ENCODE measurements at regions not wholly inside any gene's neighbourhood (a gene's known extent, or its start where the extent isn't known, plus 50 kb on each side); places are given as distances from the start of the nearest gene placed in this dataset.

DNA sequence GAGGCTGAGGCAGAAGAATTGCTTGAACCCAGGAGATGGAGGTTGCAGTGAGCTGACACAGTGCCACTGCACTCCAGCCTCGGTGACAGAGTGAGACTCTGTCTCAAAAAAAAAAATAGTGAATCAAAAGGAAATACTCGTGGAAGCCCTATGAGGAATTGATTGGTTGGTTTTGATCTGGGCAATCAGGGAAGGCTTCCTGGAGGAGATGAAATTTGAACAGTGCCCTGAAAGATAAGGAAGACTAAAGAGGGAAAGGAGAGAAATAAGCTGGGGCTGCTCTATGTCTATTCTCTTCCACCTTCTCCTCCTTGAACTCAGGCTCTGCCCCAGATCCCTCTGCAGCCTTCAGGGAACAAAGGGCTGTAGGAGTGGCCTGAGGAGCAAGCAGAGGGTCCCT, 54.1 kb downstream of the IRF2BPL start:
- no peak for DNase-seq

DNA sequence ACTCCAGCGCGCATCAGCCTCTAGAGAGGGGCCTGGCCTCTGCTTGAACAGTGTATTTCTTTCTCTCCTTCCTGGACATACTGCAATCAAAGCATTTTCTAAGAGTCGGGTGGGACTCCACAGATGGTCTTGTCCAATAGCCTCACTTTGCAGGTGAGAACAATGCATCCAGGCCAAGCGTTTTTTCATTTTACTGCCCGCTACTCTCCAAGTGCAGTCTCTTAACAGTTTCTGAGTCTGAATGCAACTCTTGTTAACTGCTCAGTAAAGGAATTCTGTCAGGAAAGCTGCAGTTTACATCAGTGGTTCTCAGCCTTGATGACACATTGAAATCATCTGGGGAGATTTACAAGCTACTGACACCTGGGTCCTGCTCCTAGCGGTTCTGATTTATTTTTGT, 57.0 kb downstream of the IRF2BPL start:
- DNase-seq: no peak

DNA sequence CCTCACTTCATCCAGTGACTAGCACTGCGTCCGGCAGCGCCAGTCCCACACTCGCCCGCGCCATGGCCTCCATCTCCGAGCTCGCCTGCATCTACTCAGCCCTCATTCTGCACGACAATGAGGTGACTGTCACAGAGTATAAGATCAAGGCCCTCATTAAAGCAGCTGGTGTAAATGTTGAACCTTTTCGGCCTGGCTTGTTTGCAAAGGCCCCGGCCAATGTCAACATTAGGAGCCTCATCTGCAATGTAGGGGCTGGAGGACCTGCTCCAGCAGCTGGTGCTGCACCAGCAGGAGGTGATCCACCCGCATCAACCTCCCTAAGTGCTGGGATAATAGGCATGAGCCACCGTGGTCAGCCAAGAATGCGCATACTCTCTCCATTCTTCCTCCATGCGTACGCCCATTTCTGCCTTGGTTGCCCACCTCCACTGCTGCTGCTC, 59.9 kb downstream of the IRF2BPL start:
- DNase-seq: no peak

DNA sequence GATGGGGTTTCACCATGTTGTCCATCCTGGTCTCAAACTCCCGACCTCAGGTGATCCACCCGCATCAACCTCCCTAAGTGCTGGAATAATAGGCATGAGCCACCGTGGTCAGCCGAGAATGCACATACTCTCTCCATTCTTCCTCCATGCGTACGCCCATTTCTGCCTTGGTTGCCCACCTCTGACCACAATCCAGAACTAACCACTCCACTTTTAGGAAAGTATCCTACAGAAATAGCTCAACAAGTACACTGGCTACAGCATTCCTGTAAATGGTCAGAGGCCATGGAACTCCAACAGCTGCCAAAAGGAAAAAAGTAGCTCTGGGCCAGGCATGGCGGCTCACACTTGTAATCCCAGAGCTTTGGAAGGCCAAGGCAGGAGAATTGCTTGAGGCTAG, 60.7 kb downstream of the IRF2BPL start:
- no peak for DNase-seq

DNA sequence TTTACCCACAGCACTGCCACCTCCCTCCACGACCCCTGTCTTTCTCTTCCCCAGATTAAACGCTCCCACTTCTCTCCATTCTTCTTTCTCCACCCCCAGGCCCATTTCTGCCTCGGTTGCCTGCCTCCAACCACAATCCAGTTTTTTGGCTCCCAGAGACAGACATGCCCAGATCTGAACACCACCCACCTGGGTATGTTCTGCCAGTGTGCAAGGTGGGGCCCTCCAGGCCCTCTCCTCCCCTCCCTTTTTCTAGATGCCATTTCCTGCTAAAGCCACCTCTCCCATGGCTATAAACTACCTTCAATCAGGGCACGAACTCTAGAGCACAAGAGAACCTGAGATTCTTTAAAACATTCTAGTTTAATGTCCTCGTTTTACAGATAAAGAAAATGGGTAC, 63.3 kb downstream of the IRF2BPL start:
- DNase-seq: no peak

DNA sequence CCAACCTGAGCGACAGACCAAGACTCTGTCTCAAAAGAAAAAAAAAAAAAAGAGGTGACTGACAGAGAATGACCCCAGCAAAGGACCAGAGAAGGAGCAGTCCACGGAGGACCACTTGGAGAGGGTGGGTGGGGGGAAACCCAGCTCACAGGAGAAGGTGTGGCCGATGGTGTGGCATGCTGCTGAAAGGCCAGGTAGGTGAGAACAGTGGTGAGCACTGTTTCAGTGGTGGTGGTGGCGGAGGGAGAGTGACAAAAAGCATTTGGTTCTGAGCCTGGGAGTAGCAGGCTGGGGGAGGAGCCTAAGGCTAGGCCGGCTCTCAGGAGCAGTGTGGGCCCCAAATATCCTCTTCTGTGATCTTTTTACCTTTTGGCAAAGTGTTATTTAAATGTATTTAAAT, 63.8 kb downstream of the IRF2BPL start:
- no peak for DNase-seq

DNA sequence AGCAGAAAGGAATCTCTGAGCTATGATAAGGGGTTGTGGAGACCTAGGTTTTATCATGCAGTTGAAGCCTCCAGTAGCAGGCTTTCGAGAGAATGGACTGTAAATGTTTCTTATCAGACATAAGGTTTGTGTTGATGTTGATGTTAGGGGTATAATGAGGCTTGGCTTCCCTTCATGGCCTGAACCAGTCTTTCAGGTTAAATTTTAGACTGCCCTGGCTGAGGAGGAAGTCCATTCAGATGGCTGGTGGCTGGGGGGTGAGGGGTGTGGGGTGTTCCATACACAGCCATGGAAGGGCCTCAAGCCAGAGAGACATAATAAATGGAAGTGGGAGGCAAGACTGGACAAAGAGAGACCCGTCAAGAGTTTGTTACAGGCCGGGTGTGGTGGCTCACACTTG, 65.1 kb downstream of the IRF2BPL start:
- DNase-seq: no peak

DNA sequence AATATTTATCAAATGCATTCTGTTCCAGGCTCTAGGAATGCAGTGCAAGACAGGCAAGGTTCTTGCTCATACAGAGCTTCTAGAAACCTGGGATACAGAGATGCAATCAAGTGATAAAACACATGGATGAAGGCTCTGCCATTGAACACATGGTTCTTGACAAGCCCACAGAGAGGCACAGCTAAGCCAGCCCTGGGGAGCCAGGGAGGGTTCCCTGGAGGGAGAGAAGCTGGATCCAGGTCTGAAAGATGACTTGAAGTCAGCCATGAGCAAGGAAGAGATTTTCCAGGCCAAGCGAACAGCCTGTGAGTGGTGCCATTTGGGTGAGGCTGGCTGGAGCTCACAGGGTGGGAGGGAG, 66.2 kb downstream of the IRF2BPL start:
- DNase-seq: no peak

DNA sequence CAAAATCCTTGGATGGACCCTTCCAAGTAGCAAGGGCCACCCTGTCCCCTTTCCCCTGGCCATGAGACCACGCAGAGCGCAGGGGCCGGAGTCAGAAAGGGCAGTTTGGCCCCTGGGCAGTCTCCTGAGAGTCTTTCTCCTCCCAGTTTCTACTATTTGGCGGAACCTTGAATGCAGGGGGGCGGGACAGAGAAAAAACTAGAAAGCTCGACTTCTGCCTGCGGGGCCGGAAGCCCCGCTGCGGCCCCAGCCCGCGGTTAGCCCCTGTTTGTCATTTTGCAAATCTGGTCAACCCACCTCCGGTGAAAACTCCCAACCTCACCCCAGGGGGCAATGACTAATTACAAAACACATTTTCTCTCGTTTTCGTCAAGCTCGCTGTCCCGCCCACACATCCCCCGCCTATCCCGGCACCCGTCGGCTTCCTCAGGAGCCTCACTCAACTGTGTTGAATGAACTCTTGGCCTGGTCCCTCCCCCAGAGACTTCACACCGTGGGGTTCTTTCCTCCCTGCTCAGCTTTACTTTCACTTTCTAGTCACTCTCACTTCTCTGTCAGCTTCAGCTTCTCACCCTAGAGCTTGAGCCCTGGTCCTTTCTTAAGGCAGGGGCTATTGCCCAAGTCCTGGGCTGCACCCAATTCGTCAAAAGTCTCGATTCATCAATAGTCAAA, 66.7 kb downstream of the IRF2BPL start:
- peak; percentile 98 for DNase-seq

DNA sequence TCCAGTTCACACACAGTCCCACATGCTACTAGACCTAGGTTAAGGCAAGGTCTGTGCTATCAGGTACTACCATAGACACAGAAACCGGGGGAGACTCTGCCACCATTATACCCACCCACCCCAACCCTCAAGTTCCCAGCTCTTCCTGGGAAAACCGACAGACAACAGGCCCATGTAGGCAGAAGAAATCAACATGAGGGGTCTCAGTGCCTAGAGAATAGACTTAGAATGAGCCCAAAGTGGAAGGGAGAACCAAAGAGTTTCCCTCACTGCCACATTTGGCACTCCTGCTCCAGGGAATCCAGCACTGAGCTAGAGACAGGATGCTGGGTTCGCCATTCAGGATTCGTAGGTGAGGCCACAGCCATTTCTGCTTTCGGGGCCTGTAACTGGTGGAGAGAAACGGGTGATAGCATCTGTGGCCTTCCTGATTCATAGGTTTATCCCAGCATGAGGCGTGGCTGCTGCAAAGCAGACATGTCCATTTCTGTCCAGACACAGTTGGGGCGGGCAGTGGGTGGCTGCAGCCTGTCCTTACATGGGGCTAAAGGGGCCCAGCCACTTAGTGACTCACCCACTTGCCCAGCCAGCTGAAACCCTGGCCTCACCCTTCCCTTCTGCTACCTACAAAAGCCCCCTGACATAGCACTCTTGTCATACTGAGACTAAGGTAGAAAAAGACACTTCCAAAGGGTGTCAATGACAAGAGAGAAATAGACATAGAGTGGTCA, 69.4 kb downstream of the IRF2BPL start:
- no peak for DNase-seq

DNA sequence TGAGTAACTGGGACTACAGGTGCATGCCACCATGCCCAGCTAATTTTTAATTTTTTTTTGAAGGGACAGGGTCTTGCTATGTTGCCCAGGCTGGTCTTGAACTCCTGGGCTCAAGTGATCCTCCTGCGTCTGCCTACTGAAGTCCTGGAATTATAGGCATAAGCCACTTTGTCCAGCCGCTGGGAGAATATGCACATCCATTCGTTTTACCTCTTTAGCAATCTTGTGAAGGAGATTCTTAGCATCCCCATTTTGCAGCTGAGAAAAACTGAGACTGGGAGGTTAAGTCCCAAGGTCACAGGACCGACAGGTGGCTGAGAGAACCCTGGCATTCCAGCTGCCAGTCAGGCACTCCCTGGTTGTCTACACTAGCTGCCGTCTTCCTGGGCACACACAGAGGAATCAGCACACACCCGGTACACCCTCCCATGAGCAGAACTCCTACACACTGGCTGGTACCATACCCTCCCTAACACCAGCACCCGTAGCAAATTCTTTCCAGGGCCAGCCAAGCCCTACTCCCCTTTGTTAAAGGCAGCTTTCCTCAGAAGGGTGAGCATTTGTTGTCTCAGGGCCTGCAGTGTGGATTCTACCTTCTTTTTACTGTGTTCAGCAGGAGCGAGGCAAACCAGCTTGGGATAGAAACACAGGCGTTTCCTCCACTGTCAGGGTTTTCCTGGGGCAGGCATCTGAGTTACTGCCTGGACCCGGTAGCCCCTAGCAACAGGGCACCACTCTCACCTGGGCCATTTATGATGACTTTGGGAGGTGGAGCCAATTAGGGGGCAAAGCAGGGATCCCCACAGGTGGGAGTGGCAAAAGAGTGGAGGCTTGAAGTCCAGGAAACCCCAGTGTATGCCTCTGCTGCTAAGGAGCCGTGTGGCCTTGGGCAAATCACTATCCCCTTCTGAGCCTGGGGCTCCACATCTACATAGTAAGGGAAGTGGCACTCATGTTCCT, 70.2 kb downstream of the IRF2BPL start:
- DNase-seq: no peak

DNA sequence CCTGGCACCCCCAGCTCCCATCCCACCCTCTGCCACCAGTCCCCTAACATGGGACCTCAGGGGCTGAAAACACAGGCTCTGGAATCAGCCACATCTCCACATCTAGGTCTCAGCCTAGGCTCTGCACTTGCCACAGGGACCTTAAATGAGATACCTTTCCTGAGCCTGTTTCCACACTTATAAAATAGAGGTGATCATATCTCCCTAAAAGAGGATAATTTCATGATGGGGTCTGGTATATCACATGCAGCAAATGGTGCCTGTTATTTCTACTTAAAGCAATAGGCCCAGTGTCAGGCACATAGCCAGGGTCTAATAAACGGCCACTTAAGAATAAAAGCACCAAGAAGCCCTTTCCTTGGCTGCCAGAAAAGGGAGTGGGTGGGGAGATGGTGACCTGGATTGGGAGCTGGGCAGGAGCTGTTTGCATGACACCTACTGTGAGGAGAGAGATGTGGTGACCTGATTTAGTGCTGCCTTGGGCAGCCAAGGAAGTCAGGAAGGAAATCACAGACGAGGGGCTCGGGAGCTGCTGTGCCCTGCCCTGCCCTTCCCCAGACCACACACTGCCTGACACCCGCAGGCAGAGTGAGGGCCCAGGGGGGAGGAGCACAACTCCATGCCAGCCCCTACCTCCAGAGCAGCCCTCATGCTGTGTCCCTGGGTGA, 71.2 kb downstream of the IRF2BPL start:
- DNase-seq: no peak

DNA sequence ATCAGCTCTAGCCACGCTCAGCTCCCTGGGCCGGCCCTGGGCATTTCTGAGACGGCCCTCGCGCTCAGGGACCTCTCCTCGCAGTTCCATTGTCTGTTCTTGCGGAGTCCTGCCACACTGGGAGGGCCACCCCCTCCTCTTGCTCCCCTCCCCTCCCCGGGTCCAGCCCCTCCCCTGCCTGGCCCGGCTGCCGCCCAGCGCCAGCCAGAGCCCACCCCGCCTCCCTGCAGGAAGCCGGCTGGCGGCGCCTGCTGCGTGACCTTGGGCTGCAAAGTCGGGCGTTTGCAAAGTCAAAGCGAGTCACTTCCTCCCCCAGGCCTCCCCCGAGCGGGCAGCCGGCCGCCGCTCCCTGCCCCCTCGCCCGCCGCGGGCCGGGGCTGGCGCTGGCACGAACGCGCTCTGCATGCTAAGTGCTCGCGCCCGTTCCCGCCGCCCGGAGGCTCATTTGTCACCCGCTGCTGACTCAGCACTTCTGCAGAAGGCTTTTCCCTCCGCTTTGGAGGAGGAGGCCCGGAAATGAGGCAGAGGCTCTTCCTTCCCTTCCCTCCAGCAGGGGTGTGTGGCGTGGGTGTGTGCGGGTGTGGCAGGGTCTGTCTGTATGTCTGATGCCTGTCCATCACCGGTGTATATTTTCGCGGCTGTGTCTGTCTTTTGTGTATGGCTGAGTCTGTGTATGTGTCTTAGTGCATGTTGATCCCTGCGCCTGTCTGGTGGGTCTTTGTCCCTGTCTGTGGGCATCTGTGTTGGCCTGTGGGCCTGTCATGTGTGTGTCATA, 72.0 kb downstream of the IRF2BPL start:
- peak; percentile 86 for DNase-seq

DNA sequence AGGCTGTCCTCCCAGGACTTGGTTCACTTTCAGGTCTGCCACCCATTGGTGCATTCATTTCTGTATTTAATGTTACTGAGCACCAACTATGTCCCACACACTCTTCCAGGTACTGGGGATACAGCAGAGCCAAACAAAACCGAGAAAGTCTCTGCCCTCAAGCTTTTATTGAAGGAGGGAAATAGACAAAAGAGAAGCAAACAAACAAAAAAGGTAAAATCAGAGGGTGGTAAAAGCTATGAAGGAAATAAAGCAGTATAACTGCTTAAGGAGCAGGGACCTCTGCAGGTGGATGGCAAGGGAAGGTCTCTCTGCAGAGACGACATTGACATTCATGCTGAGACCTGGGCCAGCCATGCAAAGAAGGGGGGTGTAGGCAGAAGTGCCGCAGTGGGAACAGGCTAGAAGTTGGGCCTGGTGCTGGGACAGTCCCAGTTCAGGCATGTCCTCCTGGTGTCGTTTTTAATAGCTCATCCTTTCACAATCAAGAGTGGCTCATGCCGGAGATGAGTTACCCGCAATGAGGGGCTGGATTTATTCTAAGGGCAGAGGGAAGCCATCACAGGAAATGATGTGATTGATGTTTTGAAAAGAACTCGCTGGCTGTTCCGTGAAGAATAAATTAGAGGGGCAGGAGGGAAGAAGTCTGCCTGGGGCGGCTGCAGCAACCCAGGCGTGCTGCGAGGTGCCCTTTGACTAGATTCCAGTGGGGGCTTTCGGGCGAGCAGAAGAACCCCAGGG, 72.8 kb downstream of the IRF2BPL start:
- DNase-seq: peak; percentile 60

DNA sequence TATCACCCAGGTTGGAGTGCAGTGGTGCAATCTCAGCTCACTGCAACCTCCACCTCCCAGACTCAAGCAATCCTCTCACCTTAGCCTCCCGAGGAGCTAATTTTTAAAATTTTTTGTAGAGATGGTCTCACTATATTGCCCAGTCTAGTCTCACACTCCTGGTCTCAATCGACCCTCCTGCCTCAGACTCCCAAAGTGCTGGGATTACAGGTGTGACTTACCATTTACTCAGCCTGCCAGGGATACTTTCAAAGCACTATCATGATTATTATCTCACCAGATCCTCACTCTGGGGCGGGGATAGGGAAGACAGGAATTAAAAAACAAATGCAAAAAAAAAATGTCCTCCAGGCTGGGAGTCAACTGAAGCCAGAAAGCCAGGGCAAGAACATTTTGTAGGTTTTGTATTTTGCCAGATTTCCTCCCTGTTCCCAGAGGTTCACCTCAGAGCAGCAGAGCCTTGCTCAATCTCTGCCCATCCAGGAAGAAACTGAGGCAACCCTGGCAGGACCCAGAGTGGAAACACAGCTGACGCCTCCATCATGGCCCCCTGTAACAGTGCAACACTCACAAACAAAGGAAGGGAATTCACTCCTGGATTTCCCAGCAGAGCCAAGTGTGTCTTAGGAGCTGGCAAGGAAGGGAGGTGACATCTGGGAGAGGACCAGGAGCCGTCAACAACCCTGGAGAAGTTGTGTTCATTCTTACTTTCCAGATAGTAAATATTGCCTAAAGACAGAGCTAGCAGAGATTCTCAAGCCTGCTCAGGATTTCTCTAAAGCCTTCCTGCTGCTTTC, 73.9 kb downstream of the IRF2BPL start:
- no peak for DNase-seq

DNA sequence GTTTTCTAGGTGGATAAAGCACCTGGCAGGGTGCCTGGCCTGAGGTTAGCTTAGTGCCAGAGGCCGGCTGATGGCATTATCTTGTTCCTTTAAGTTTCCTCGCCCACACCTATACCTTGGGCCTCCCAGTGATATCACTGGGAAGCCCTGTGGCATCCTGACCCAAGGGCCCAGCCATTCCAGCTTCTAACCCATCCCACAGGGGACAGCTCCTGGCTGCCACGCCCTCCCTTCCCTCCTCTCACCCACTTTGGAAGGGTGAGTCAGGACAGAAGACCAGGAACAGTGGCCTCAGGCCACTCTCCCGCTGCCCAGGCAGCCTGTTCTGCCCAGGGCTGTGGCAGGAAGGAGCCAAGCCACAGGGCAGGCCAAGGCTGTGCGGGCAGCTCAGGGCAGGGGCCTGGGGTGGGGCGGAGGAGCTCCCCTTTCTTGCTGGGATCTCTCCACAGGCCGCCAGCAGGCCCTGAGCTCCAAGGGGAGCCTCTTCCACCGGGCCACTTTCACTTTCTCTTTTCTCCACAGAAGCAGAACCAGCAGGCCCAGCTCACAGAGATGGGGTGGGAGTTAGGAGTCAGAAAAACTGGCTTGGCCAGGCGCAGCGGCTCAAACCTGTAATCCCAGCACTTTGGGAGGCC, 75.1 kb downstream of the IRF2BPL start:
- DNase-seq: peak; percentile 42

DNA sequence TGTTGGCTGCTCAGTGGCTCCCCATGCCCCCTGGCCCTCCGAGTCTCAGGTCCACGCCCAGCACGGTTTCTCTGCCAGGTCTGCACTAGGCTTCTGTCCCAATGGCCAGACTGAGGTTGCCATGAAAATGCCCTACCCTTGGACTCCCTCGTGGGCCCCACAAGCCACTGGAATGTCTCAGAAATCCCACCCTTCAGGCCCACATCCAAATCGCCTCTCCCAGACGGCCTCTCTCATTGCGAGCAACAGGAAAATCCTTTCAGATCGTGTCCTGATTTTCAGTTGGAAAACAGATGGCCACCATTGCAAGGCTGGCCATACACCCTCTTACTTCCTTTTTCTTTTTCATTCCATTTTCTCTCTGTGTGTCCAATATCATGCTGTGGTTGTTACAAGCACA, 77.3 kb downstream of the IRF2BPL start:
- no peak for DNase-seq

DNA sequence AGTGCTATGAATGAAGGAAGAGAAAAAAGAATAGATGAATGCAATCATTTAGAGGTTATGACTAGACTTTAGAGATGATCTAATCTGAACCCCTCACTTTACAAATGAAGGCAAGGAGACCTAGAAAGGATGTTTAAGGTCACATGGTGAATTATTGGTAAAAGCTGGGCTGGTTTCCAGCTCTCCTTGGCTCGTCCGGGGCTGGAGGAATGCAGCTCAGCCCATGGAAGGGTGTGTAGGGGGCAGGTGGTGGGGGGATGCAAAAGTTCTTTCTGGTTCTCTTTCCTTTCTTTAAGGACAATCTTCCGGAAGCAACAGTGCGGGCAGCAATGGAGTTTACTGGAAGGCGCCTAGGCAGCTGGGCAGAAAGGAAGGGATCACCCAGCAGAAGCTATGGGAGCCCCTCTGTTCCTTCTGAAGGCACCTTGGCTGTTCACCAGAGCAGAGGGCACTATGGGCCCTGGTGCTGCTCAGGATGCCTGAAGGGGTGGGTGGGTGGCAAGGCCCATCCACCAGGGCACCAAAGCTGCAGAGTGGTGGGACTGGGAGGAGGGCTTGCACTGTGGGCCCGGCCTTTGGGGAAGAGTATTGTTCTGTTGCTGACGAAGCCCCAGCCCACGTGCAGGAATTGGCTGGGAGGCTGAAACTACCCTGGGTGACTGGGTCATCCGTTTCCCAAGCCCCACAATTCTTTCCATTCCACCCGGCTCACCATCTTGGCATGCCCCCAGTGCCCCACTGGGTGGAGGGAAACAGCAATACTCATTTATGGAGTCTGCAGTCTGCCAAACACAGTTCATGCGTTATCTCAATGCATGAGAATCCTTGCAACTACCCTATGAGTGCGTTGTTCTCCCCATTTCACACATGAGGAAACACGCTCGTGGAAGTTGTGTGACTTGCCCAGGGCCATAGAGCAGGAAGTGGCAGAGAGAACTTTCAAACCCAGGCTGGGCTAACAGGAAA, 78.2 kb downstream of the IRF2BPL start:
- no peak for DNase-seq

DNA sequence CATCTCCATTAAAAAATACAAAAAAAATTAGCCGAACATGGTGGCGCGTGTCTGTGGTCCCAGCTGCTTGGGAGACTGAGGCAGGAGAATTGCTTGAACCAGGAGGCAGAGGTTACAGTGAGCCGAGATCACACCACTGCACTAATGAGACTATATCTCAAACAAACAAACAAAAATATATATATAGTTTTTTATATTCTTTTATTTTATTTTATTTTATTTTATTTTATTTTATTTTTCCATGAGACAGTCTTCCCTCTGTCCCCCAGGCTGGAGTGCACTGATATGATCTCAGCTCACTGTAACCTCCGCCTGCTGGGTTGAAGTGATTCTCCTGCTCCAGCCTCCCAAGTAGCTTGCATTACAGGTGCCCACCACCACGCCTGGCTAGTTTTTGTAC, 79.5 kb downstream of the IRF2BPL start:
- no peak for DNase-seq

Measured in activated naive CD4-positive, alpha-beta T cell treated with Interleukin-2 at 50 U/mL for 16 hours (primary cell).